Endothelial cell of umbilical vein (primary cell): ENCODE measurements at regions not wholly inside any gene's neighbourhood (a gene's known extent, or its start where the extent isn't known, plus 50 kb on each side); places are given as distances from the start of the nearest gene placed in this dataset.

Source experiments
- BruUV-seq: library from RNA; stranded (reverse); fragments of 400-500 nt; replicated peaks from 2 replicates; lab custom pipeline; 2021; lab: Mats Ljungman, UMichigan
- CTCF ChIA-PET: fragments of 300-600, 350-600 bp; sonication (Branson Sonifier 250); formaldehyde crosslinking; loops from one replicate; lab custom pipeline; 2021; ENCODE audit warnings: antibody characterized with exemption, inconsistent platforms; lab: Charles Lee
- POLR2A ChIA-PET: fragments of 300-600, 350-600 bp; sonication (Branson Sonifier 250); formaldehyde crosslinking; loops from one replicate; lab custom pipeline; 2021; ENCODE audit warnings: antibody characterized with exemption, inconsistent platforms; lab: Charles Lee
- DNase-seq: peaks from one replicate; pipeline ENCODE4 v3.0.0-alpha.2; 2011; ENCODE audit warnings: low read depth, low spot score
- FAIRE-seq: peaks from 2 replicates; lab custom pipeline; 2011; peaks lifted over from hg19 to GRCh38; lab: Jason Lieb, UNC
- H2AFZ ChIP-seq: 2 replicates; pipeline ENCODE4 v1.6.0; 2012; ENCODE audit warnings: low read depth, low read length, control low read depth, inconsistent platforms
- H3K27ac ChIP-seq: 2 replicates; pipeline ENCODE4 v1.5.1; 2011; ENCODE audit warnings: low read depth, mild to moderate bottlenecking, control low read depth, low read length, moderate library complexity; ENCODE audit not compliant: insufficient read depth
- H3K27me3 ChIP-seq, 2 experiments: 2 replicates each; pipeline versions ENCODE4 v1.6.0 to v1.6.1; 2011; ENCODE audit warnings: low read length in 2 of 2, mixed read lengths in 1 of 2; ENCODE audit not compliant: control insufficient read depth in 2 of 2, insufficient read depth in 2 of 2
- H3K36me3 ChIP-seq, 2 experiments: 2 replicates in 1 of 2; 3 replicates in 1 of 2; pipeline ENCODE4 v1.5.1; 2011; ENCODE audit warnings: low read length in 2 of 2, mild to moderate bottlenecking in 1 of 2, moderate library complexity in 1 of 2; ENCODE audit not compliant: control insufficient read depth in 2 of 2, insufficient read depth in 2 of 2; ENCODE audit errors: extremely low read depth in 1 of 2
- H3K4me1 ChIP-seq: 3 replicates; pipeline ENCODE4 v1.5.1; 2011; ENCODE audit warnings: mild to moderate bottlenecking, low read length; ENCODE audit not compliant: control insufficient read depth, insufficient read depth; ENCODE audit errors: extremely low read depth
- H3K4me2 ChIP-seq: 2 replicates; pipeline ENCODE4 v1.6.1; 2011; ENCODE audit warnings: low read length, control low read depth, mixed read lengths; ENCODE audit not compliant: insufficient read depth
- H3K4me3 ChIP-seq, 3 experiments: fragments of 200-600 bp in 1 of 3; sonication (generic), shearing (Covaris generic) in 1 of 3; replicated peaks in 1 of 3; 2 replicates each; pipeline ENCODE4 v1.5.1; 2011 to 2016; ENCODE audit warnings: control low read depth in 3 of 3, low read length in 3 of 3, mild to moderate bottlenecking in 2 of 3, inconsistent platforms in 1 of 3, low read depth in 1 of 3, moderate library complexity in 1 of 3; ENCODE audit not compliant: insufficient read depth in 1 of 3
- H3K79me2 ChIP-seq: 2 replicates; pipeline ENCODE4 v1.6.0; 2012; ENCODE audit warnings: low read length, inconsistent platforms; ENCODE audit not compliant: control insufficient read depth, insufficient read depth
- H3K9ac ChIP-seq: replicated peaks from 2 replicates; pipeline ENCODE3; 2011; ENCODE audit warnings: low read length, control low read depth; ENCODE audit not compliant: insufficient read depth; ENCODE audit errors: extremely low read depth
- H3K9me1 ChIP-seq: replicated peaks from 3 replicates; pipeline ENCODE4 v1.6.0; 2011; ENCODE audit warnings: mild to moderate bottlenecking, low read length; ENCODE audit not compliant: control insufficient read depth, insufficient read depth; ENCODE audit errors: extremely low read depth
- H3K9me3 ChIP-seq: replicated peaks from 2 replicates; pipeline ENCODE4 v1.5.1; 2012; ENCODE audit warnings: low read length, inconsistent platforms; ENCODE audit not compliant: control insufficient read depth, insufficient read depth
- H4K20me1 ChIP-seq: replicated peaks from 2 replicates; pipeline ENCODE3; 2011; ENCODE audit warnings: mild to moderate bottlenecking, low read length; ENCODE audit not compliant: control insufficient read depth, insufficient read depth; ENCODE audit errors: extremely low read depth
- EZH2 ChIP-seq: IDR thresholded peaks from 2 replicates; pipeline ENCODE4 v1.6.1; 2012; ENCODE audit warnings: borderline replicate concordance, low read depth, mild to moderate bottlenecking, moderate library complexity, low read length, inconsistent platforms; ENCODE audit not compliant: severe bottlenecking
- FOS ChIP-seq: IDR thresholded peaks from 2 replicates; pipeline ENCODE4 v1.6.1; 2011; ENCODE audit warnings: mild to moderate bottlenecking, low read length, moderate library complexity, borderline replicate concordance; ENCODE audit not compliant: insufficient read depth
- GATA2 ChIP-seq: IDR thresholded peaks from 2 replicates; pipeline ENCODE4 v1.7.0; 2011; ENCODE audit warnings: low read depth, mild to moderate bottlenecking, moderate library complexity, mixed read lengths, low read length; ENCODE audit not compliant: insufficient read length, insufficient read depth
- JUN ChIP-seq: IDR thresholded peaks from 2 replicates; pipeline ENCODE4 v1.6.1; 2011; ENCODE audit warnings: borderline replicate concordance, low read depth; ENCODE audit not compliant: insufficient read length, insufficient read depth
- MAX ChIP-seq: IDR thresholded peaks from 2 replicates; pipeline ENCODE4 v1.6.1; 2011; ENCODE audit not compliant: insufficient read depth, insufficient read length
- MYC ChIP-seq: IDR thresholded peaks from one replicate; pipeline ENCODE4 v1.6.1; 2011; ENCODE audit warnings: mild to moderate bottlenecking, low read depth, low read length
- POLR2A ChIP-seq: IDR thresholded peaks from 2 replicates; pipeline ENCODE4 v1.6.1; 2012; ENCODE audit warnings: low read depth, mild to moderate bottlenecking, control low read depth, low read length
- POLR2AphosphoS5 ChIP-seq: IDR thresholded peaks from 2 replicates; pipeline ENCODE4 v1.6.1; 2012; ENCODE audit warnings: low read depth, mild to moderate bottlenecking, control low read depth, low read length, moderate library complexity; ENCODE audit not compliant: insufficient read depth
- dilution Hi-C: fragments of 300-500 bp; cut with MboI; formaldehyde crosslinking; loops from one replicate; pipeline ENCODE4 v1.15.0; 2019; ENCODE audit warnings: low sequenced_read_pairs; ENCODE audit not compliant: extremely low pct_ligation_motif_present
- intact Hi-C: fragments of 100-400 bp; cut with micrococcal nuclease; formaldehyde crosslinking; loops from one replicate; pipeline ENCODE4 v1.10.0; 2022
- TF ChIP-seq, protein P1 (sequence below), 2 donors: IDR thresholded peaks; 1 replicate in 1 of 2; 2 replicates in 1 of 2; pipeline ENCODE4 v1.5.1; 2011; ENCODE audit warnings: low read length in 2 of 2, mild to moderate bottlenecking in 2 of 2, moderate library complexity in 2 of 2, control low read depth in 1 of 2, inconsistent platforms in 1 of 2, low read depth in 1 of 2; ENCODE audit not compliant: insufficient read depth in 1 of 2; ENCODE audit errors: extremely low read depth in 1 of 2

DNA sequence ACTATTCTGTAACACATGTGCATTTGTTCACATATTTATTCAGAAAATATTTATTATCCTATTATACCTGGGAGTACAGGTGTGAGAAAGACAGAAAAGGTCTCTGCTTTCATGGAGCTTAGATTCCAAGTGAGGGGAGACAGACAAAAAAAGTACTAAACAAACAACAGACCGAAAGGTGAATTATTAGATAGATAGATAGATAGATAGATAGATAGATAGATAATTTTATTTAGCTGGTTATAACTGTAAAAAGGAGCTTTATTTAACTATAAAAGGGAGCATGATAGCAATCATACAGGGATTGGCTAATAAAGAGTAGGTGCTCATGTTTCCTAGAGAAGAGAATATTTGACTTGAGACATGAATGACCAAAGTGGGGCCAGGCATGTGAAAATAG, 119.4 kb downstream of the TNFSF18 start:
- Histone ChIP-seq H4K20me1 (no peaks in the 10 kb centered on the region), H3K9me1 (no peaks in the 10 kb centered on the region), H3K4me2 (no peak overlapping the region), H3K4me3 (no peak overlapping the region), H3K9me3 (no peaks in the 10 kb centered on the region), H2AFZ (no peak overlapping the region), H3K79me2 (no peaks in the 10 kb centered on the region), H3K27ac (peak overlapping the region; percentile 25), H3K4me1 (peaks cover 59% of the 10 kb centered on the region), H3K36me3 (no peaks in the 10 kb centered on the region), H3K27me3 (no peaks in the 10 kb centered on the region), H3K9ac (no peak overlapping the region)
- DNase-seq (no peak), FAIRE-seq (no peak)
- ChIA-PET CTCF (interaction anchor here (1.4 to 5.1 kb wide), 4 partner anchors 12 to 271 kb away, joined by 3 to 18 read pairs (median 12); no protein-coding TSS in a partner anchor), POLR2A (interaction anchor here (0.6 kb wide), 1 partner anchor 19 kb away, joined by 3 read pairs; no protein-coding TSS in a partner anchor)
- intact Hi-C loops (no loop called here), dilution Hi-C loops (no loop called here)
- TF ChIP-seq FOS, result no peak
- TF ChIP-seq MAX, result no peak
- no peak for TF ChIP-seq POLR2AphosphoS5
- no peak for TF ChIP-seq GATA2
- no peak for TF ChIP-seq POLR2A
- no peak for TF ChIP-seq JUN
- TF ChIP-seq EZH2, result no peak
- TF ChIP-seq MYC, result no peak
- TF ChIP-seq, protein P1, sequence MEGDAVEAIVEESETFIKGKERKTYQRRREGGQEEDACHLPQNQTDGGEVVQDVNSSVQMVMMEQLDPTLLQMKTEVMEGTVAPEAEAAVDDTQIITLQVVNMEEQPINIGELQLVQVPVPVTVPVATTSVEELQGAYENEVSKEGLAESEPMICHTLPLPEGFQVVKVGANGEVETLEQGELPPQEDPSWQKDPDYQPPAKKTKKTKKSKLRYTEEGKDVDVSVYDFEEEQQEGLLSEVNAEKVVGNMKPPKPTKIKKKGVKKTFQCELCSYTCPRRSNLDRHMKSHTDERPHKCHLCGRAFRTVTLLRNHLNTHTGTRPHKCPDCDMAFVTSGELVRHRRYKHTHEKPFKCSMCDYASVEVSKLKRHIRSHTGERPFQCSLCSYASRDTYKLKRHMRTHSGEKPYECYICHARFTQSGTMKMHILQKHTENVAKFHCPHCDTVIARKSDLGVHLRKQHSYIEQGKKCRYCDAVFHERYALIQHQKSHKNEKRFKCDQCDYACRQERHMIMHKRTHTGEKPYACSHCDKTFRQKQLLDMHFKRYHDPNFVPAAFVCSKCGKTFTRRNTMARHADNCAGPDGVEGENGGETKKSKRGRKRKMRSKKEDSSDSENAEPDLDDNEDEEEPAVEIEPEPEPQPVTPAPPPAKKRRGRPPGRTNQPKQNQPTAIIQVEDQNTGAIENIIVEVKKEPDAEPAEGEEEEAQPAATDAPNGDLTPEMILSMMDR (IDR thresholded peaks at IDR 0.05; ENCODE audit: extremely low read depth in 1 of 2, insufficient read depth in 1 of 2, low read depth in 1 of 2, low read length in 2 of 2), result no peak
- no TSS peak for BruUV-seq
